ENCODE measurements at regions not wholly inside any gene's neighbourhood (a gene's known extent, or its start where the extent isn't known, plus 50 kb on each side); places are given as distances from the start of the nearest gene placed in this dataset.

DNA sequence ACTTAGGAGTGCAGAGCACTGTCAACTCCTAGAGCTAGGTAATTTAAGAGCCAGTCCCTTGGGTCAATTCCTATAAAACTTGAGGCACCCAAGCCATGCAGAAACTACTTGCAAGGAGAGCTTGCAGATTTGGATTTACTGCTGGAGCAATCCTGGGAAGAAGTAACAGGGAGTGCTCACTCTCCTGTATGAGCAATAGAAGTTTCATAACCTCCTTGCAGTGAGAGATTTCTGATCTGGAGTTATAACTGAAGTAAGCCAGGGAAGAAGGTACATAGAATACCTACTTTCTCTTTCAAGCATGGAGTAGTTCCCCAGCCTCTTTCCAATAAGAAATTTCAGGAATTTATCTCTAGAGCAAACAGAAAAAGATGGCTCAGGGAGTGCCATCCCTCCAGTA, 650.1 kb upstream of the USP15 start:
- no peak for ATAC-seq (ENCODE audit: low FRiP score in 2 of 2)
- TF ChIP-seq POLR2AphosphoS5 (IDR thresholded peaks at IDR 0.05), result no peak

DNA sequence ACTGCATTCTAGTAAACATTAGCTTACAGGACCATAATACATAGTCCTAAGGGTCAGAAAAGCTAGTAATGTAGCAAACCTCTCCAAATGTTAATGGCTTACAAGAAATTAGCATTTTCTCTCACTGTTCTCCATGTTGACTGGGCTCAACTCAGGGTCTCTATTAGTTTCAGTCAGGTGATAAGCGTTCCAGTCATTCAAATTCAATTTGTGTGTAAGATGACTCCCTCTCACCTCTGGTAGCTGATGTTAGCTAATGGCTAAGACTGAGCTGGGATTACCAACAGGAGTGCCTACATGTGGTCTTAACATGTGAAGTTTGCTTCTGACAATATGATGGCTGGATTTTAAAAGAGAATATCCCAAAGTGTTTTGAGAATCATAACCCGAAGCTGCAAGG, 630.5 kb upstream of the USP15 start:
- TF ChIP-seq EP300 (IDR thresholded peaks at IDR 0.05) (no peak), POLR2AphosphoS5 (IDR thresholded peaks at IDR 0.05) (no peak), POLR2A (IDR thresholded peaks at IDR 0.05) (no peak)
- TF ChIP-seq, protein P1, sequence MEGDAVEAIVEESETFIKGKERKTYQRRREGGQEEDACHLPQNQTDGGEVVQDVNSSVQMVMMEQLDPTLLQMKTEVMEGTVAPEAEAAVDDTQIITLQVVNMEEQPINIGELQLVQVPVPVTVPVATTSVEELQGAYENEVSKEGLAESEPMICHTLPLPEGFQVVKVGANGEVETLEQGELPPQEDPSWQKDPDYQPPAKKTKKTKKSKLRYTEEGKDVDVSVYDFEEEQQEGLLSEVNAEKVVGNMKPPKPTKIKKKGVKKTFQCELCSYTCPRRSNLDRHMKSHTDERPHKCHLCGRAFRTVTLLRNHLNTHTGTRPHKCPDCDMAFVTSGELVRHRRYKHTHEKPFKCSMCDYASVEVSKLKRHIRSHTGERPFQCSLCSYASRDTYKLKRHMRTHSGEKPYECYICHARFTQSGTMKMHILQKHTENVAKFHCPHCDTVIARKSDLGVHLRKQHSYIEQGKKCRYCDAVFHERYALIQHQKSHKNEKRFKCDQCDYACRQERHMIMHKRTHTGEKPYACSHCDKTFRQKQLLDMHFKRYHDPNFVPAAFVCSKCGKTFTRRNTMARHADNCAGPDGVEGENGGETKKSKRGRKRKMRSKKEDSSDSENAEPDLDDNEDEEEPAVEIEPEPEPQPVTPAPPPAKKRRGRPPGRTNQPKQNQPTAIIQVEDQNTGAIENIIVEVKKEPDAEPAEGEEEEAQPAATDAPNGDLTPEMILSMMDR (IDR thresholded peaks at IDR 0.05), result no peak

More for the DNA sequence above, 650.1 kb upstream of the USP15 start:
- no peak overlapping the region for H3K4me3 ChIP-seq
- H3K27me3 ChIP-seq, result no peaks in the 10 kb centered on the region
- H3K36me3 ChIP-seq, result no peaks in the 10 kb centered on the region
- no peak for DNase-seq
- no peak overlapping the region for H3K27ac ChIP-seq
- no peaks in the 10 kb centered on the region for H3K9me3 ChIP-seq
- H3K4me1 ChIP-seq, result no peaks in the 10 kb centered on the region

DNA sequence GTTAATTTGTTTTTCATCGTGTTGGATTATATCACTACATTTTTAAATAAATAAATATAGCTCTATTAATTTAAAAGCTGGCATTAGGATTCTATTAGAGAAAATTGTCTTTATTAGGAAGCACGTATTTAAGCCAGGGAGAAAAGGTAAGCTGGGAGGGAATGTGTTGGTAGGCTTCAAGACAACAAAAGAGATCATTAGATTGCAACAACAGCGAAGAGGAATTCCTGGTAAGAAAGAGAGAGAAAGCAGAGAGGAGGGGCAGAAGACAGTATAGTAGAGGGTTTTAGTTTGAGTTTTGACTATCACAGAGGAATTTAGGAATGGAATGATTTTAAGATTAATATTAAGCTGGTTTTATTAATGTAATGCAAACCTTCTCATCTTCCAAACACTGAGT, 613.6 kb upstream of the USP15 start:
- Histone ChIP-seq H3K4me3 (no peak overlapping the region), H3K27me3 (no peaks in the 10 kb centered on the region), H3K9me3 (no peaks in the 10 kb centered on the region), H3K4me1 (no peaks in the 10 kb centered on the region), H3K27ac (no peak overlapping the region), H3K36me3 (no peaks in the 10 kb centered on the region)
- TF ChIP-seq POLR2AphosphoS5 (IDR thresholded peaks at IDR 0.05) (no peak), EP300 (IDR thresholded peaks at IDR 0.05) (no peak), POLR2A (IDR thresholded peaks at IDR 0.05) (no peak)
- TF ChIP-seq, protein P1 (IDR thresholded peaks at IDR 0.05), result no peak
- no peak for DNase-seq
- ATAC-seq (ENCODE audit: low FRiP score in 2 of 2), result no peak
- WGBS, 2 donors, result 88 to 90% methylated on average over 3 of the region's 3 CpGs

More for the DNA sequence above, 630.5 kb upstream of the USP15 start:
- 83 to 85% methylated on average over 2 of the region's 2 CpGs for WGBS, 2 donors
- H3K27me3 ChIP-seq, result no peaks in the 10 kb centered on the region
- ATAC-seq (ENCODE audit: low FRiP score in 2 of 2) (no peak), DNase-seq (no peak)
- H3K9me3 ChIP-seq, result no peaks in the 10 kb centered on the region
- no peak overlapping the region for H3K27ac ChIP-seq
- no peaks in the 10 kb centered on the region for H3K36me3 ChIP-seq
- H3K4me3 ChIP-seq, result no peak overlapping the region
- no peaks in the 10 kb centered on the region for H3K4me1 ChIP-seq

DNA sequence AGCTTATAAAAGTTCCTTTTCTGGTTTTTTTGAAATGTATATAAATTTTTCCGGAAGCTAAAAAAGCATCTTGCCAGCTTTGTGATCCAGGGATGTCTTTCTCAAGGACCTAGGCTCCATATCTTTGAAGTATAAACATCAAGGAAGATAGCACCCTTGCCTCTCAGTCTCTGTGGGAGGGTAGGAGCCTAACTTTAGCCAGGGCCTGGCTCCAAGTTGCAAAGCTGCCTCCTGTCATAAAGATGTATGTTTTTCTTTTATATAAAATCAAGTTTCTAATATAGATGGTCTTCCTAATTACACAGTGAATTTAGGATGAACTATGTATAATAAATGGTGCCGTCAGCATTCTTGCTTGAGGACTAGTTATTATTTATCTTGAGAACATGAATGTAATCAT, 612.6 kb upstream of the USP15 start:
- ATAC-seq (ENCODE audit: low FRiP score in 2 of 2), result no peak
- no peak for TF ChIP-seq EP300 (IDR thresholded peaks at IDR 0.05)
- TF ChIP-seq, protein P1 (IDR thresholded peaks at IDR 0.05), result no peak
- no peak for TF ChIP-seq POLR2AphosphoS5 (IDR thresholded peaks at IDR 0.05)
- no peak for TF ChIP-seq POLR2A (IDR thresholded peaks at IDR 0.05)
- no peak for DNase-seq
- H3K36me3 ChIP-seq, result no peaks in the 10 kb centered on the region
- no peak overlapping the region for H3K27ac ChIP-seq
- H3K4me1 ChIP-seq, result no peaks in the 10 kb centered on the region
- no peaks in the 10 kb centered on the region for H3K9me3 ChIP-seq
- 80 to 86% methylated on average over 2 of the region's 2 CpGs for WGBS, 2 donors
- H3K27me3 ChIP-seq, result no peaks in the 10 kb centered on the region
- H3K4me3 ChIP-seq, result no peak overlapping the region

DNA sequence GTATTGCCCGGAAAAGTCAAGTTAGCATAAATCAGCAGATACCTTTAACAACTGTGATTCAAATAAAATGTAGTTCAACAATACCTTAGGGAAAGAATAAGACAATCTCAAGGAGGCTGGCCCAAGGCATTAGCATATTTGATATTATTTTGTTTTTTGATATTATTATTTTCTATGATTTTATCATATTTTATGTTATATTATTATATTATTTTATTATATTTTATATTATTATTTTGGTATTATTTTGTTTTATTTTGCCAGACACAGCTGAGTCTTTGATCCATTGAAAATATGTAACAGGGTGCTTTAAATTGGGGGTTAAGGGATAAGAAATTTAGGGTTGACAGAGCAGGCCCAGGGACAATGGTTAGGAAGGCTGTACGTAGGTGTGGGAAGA, 607.9 kb upstream of the USP15 start:
- TF ChIP-seq POLR2A (IDR thresholded peaks at IDR 0.05) (no peak), POLR2AphosphoS5 (IDR thresholded peaks at IDR 0.05) (no peak), EP300 (IDR thresholded peaks at IDR 0.05) (no peak)
- TF ChIP-seq, protein P1 (IDR thresholded peaks at IDR 0.05), result no peak
- Histone ChIP-seq H3K9me3 (no peaks in the 10 kb centered on the region), H3K27me3 (no peaks in the 10 kb centered on the region), H3K4me1 (no peaks in the 10 kb centered on the region), H3K4me3 (no peak overlapping the region), H3K36me3 (no peaks in the 10 kb centered on the region), H3K27ac (no peak overlapping the region)
- ATAC-seq (ENCODE audit: low FRiP score in 2 of 2), result no peak
- no peak for DNase-seq
- 79 to 90% methylated on average over 2 of the region's 2 CpGs for WGBS, 2 donors
